Central memory CD8-positive, alpha-beta T cell (primary cell): ENCODE measurements at regions not wholly inside any gene's neighbourhood (a gene's known extent, or its start where the extent isn't known, plus 50 kb on each side); places are given as distances from the start of the nearest gene placed in this dataset.
"Not testable (repeated sequence)": the region's sequence is repeated elsewhere in the genome, so short reads cannot be mapped to it uniquely, and the experiment has no call there.

Experiments used
- ATAC-seq: fragments of 150-1000 bp; cut with Tn5 transposase; replicated peaks from 2 replicates; pipeline ENCODE4 v1.10.0; 2022; ENCODE audit warnings: mild to moderate bottlenecking, moderate FRiP score, moderate number of reproducible peaks; ENCODE audit not compliant: poor library complexity, severe bottlenecking; ENCODE audit errors: extremely low read depth
- DNase-seq, 2 donors: peaks; one replicate each; pipeline ENCODE4 v3.0.0; 2021; ENCODE audit warnings: low spot score in 2 of 2
- H3K27ac Mint-ChIP-seq: one replicate; pipeline ENCODE4 v1.8.0; 2022; ENCODE audit warnings: low read depth, mild to moderate bottlenecking, moderate library complexity, mixed read lengths
- H3K27me3 Mint-ChIP-seq: one replicate; pipeline ENCODE4 v1.8.0; 2022; ENCODE audit warnings: mixed read lengths
- H3K36me3 Mint-ChIP-seq: one replicate; pipeline ENCODE4 v1.8.0; 2022; ENCODE audit warnings: mild to moderate bottlenecking, moderate library complexity, mixed read lengths; ENCODE audit not compliant: insufficient read depth
- H3K4me1 Mint-ChIP-seq: one replicate; pipeline ENCODE4 v1.8.0; 2022; ENCODE audit warnings: mixed read lengths
- H3K4me3 Mint-ChIP-seq: one replicate; pipeline ENCODE4 v1.8.0; 2022; ENCODE audit warnings: mild to moderate bottlenecking, moderate library complexity, mixed read lengths
- H3K9me3 Mint-ChIP-seq: one replicate; pipeline ENCODE4 v1.8.0; 2022; ENCODE audit warnings: mixed read lengths

- Mint-ChIP-seq H3K36me3 (no peaks in the 10 kb centered on the region), H3K4me3 (no peak overlapping the region), H3K4me1 (no peaks in the 10 kb centered on the region), H3K27me3 (no peaks in the 10 kb centered on the region), H3K27ac (no peak overlapping the region), H3K9me3 (peaks cover 9% of the 10 kb centered on the region)
- ATAC-seq (no peak), DNase-seq (no peak)
Observed at GRCh38 chr18:4581966-4582365, 126.9 kb upstream of the DLGAP1 start.

GRCh38 chr18:4578449-4578848, 123.3 kb upstream of the DLGAP1 start:
- DNase-seq, result no peak
- H3K27ac Mint-ChIP-seq, result no peak overlapping the region
- H3K36me3 Mint-ChIP-seq, result no peaks in the 10 kb centered on the region
- peaks cover 15% of the 10 kb centered on the region for H3K9me3 Mint-ChIP-seq
- H3K4me3 Mint-ChIP-seq, result no peak overlapping the region
- H3K27me3 Mint-ChIP-seq, result no peaks in the 10 kb centered on the region
- ATAC-seq, result no peak
- no peaks in the 10 kb centered on the region for H3K4me1 Mint-ChIP-seq

GRCh38 chr18:4573735-4574134, 118.6 kb upstream of the DLGAP1 start:
- DNase-seq (no peak), ATAC-seq (no peak)
- Mint-ChIP-seq H3K9me3 (peaks cover 22% of the 10 kb centered on the region), H3K27ac (no peak overlapping the region), H3K36me3 (no peaks in the 10 kb centered on the region), H3K4me3 (no peak overlapping the region), H3K4me1 (no peaks in the 10 kb centered on the region), H3K27me3 (no peaks in the 10 kb centered on the region)

GRCh38 chr18:4557502-4557901, 102.4 kb upstream of the DLGAP1 start:
- Mint-ChIP-seq H3K27ac (no peak overlapping the region), H3K36me3 (peaks cover 2% of the 10 kb centered on the region), H3K9me3 (peaks cover 20% of the 10 kb centered on the region), H3K4me1 (no peaks in the 10 kb centered on the region), H3K4me3 (no peak overlapping the region), H3K27me3 (no peaks in the 10 kb centered on the region)
- DNase-seq, result no peak
- ATAC-seq, result no peak

- Mint-ChIP-seq H3K9me3 (no peaks in the 10 kb centered on the region), H3K27me3 (no peaks in the 10 kb centered on the region), H3K27ac (no peak overlapping the region), H3K36me3 (no peaks in the 10 kb centered on the region), H3K4me3 (no peak overlapping the region), H3K4me1 (no peaks in the 10 kb centered on the region)
- DNase-seq (no peak), ATAC-seq (no peak)
Observed at GRCh38 chr18:4551001-4551360, 95.9 kb upstream of the DLGAP1 start.

GRCh38 chr18:4549164-4549872, 94.2 kb upstream of the DLGAP1 start:
- H3K4me1 Mint-ChIP-seq, result no peaks in the 10 kb centered on the region
- peaks cover 6% of the 10 kb centered on the region for H3K9me3 Mint-ChIP-seq
- H3K27me3 Mint-ChIP-seq, result no peaks in the 10 kb centered on the region
- no peak overlapping the region for H3K27ac Mint-ChIP-seq
- DNase-seq, result no peak
- no peaks in the 10 kb centered on the region for H3K36me3 Mint-ChIP-seq
- no peak overlapping the region for H3K4me3 Mint-ChIP-seq
- no peak for ATAC-seq

- H3K4me3 Mint-ChIP-seq, result no peak overlapping the region
Observed at GRCh38 chr18:4547126-4547525, 92.0 kb upstream of the DLGAP1 start.

GRCh38 chr18:4544142-4544541, 89.0 kb upstream of the DLGAP1 start:
- no peak overlapping the region for H3K27ac Mint-ChIP-seq
- H3K4me1 Mint-ChIP-seq, result no peaks in the 10 kb centered on the region
- DNase-seq, result no peak
- no peaks in the 10 kb centered on the region for H3K27me3 Mint-ChIP-seq
- no peaks in the 10 kb centered on the region for H3K36me3 Mint-ChIP-seq
- no peak for ATAC-seq
- no peak overlapping the region for H3K4me3 Mint-ChIP-seq
- peaks cover 6% of the 10 kb centered on the region for H3K9me3 Mint-ChIP-seq

More at GRCh38 chr18:4547126-4547525, 92.0 kb upstream of the DLGAP1 start:
- H3K27me3 Mint-ChIP-seq, result no peaks in the 10 kb centered on the region
- H3K9me3 Mint-ChIP-seq, result peaks cover 6% of the 10 kb centered on the region
- H3K27ac Mint-ChIP-seq, result no peak overlapping the region
- H3K4me1 Mint-ChIP-seq, result no peaks in the 10 kb centered on the region
- no peak for ATAC-seq
- DNase-seq, result no peak
- H3K36me3 Mint-ChIP-seq, result no peaks in the 10 kb centered on the region

- DNase-seq, result no peak
- H3K27me3 Mint-ChIP-seq, result no peaks in the 10 kb centered on the region
- no peak for ATAC-seq
Observed at GRCh38 chr18:4543711-4544110, 88.6 kb upstream of the DLGAP1 start.

GRCh38 chr18:4541588-4541987, 86.5 kb upstream of the DLGAP1 start:
- ATAC-seq (no peak), DNase-seq (no peak)
- Mint-ChIP-seq H3K4me3 (no peak overlapping the region), H3K4me1 (no peaks in the 10 kb centered on the region), H3K27me3 (no peaks in the 10 kb centered on the region), H3K27ac (no peak overlapping the region), H3K36me3 (no peaks in the 10 kb centered on the region), H3K9me3 (peaks cover 27% of the 10 kb centered on the region)

More at GRCh38 chr18:4543711-4544110, 88.6 kb upstream of the DLGAP1 start:
- no peaks in the 10 kb centered on the region for H3K36me3 Mint-ChIP-seq
- no peaks in the 10 kb centered on the region for H3K4me1 Mint-ChIP-seq
- peaks cover 11% of the 10 kb centered on the region for H3K9me3 Mint-ChIP-seq
- no peak overlapping the region for H3K4me3 Mint-ChIP-seq
- no peak overlapping the region for H3K27ac Mint-ChIP-seq

- no peaks in the 10 kb centered on the region for H3K36me3 Mint-ChIP-seq
- peaks cover 35% of the 10 kb centered on the region for H3K9me3 Mint-ChIP-seq
- no peak overlapping the region for H3K4me3 Mint-ChIP-seq
- no peak overlapping the region for H3K27ac Mint-ChIP-seq
- no peaks in the 10 kb centered on the region for H3K27me3 Mint-ChIP-seq
- DNase-seq, result no peak
- ATAC-seq, result no peak
- H3K4me1 Mint-ChIP-seq, result no peaks in the 10 kb centered on the region
Observed at GRCh38 chr18:4536447-4536846, 81.3 kb upstream of the DLGAP1 start.

GRCh38 chr18:4528405-4528804, 73.3 kb upstream of the DLGAP1 start:
- ATAC-seq (no peak), DNase-seq (no peak)
- no peaks in the 10 kb centered on the region for H3K27me3 Mint-ChIP-seq
- H3K36me3 Mint-ChIP-seq, result no peaks in the 10 kb centered on the region
- H3K27ac Mint-ChIP-seq, result no peak overlapping the region
- no peaks in the 10 kb centered on the region for H3K4me1 Mint-ChIP-seq
- peaks cover 43% of the 10 kb centered on the region for H3K9me3 Mint-ChIP-seq
- H3K4me3 Mint-ChIP-seq, result no peak overlapping the region

- not testable (repeated sequence) for H3K4me1 Mint-ChIP-seq, H3K4me3 Mint-ChIP-seq, H3K27me3 Mint-ChIP-seq, ATAC-seq, H3K36me3 Mint-ChIP-seq, DNase-seq, H3K27ac Mint-ChIP-seq
- peaks cover 39% of the 10 kb centered on the region for H3K9me3 Mint-ChIP-seq
Observed at GRCh38 chr18:4527826-4528225, 72.7 kb upstream of the DLGAP1 start.
